ENCODE measurements at regions not wholly inside any gene's neighbourhood (a gene's known extent, or its start where the extent isn't known, plus 50 kb on each side); places are given as distances from the start of the nearest gene placed in this dataset.
"Not testable (repeated sequence)": the region's sequence is repeated elsewhere in the genome, so short reads cannot be mapped to it uniquely, and the experiment has no call there.

DNA sequence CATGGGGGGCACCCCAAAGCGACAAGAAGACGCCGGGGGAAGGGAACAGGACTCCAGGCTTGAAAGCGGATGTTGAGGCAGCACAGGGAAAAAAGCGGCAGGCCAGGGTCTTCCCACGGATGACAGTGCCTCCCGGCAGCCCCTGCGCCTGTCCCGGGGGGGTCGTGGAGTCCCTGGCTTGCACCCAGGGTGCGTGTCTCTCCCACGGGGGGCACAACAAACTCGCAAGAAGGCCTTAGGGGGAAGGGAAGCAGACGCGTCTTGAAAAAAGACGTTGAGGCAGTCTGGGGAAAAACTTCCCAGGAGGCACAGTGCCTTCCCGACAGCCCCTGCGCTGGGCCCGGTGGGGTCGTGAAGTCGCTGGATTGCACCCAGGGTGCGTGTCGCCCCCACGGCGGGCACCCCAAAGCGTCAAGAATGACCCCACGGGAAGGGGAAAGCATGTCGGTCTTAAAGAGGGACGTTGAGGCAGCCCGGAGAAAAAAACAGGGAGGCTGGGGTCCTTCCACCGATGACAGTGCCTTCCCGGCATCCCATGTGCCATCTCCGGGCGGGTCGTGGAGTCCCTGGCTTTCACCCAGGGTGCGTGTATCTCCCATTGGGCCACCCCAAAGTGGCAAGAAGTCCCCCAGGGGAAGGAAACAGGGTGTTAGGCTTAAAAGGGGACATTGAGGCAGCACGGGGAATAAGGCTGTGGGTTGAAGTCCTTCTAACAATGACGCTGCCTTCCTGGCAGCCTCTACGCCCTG is 159.9 kb upstream of the ALG10B start:
- H3K4me3 ChIP-seq (ENCODE audit: low read length): no peak overlapping the region
- no peak for DNase-seq (ENCODE audit: low read depth, low spot score)

GRCh38 chr12:38157274-38157932 is 159.2 kb upstream of the ALG10B start:
- no peak for DNase-seq (ENCODE audit: low read depth, low spot score)
- H3K4me3 ChIP-seq (ENCODE audit: low read length): no peak overlapping the region

GRCh38 chr12:38157933-38158401 is 158.6 kb upstream of the ALG10B start:
- H3K4me3 ChIP-seq (ENCODE audit: low read length): no peak overlapping the region
- DNase-seq (ENCODE audit: low read depth, low spot score): no peak

DNA sequence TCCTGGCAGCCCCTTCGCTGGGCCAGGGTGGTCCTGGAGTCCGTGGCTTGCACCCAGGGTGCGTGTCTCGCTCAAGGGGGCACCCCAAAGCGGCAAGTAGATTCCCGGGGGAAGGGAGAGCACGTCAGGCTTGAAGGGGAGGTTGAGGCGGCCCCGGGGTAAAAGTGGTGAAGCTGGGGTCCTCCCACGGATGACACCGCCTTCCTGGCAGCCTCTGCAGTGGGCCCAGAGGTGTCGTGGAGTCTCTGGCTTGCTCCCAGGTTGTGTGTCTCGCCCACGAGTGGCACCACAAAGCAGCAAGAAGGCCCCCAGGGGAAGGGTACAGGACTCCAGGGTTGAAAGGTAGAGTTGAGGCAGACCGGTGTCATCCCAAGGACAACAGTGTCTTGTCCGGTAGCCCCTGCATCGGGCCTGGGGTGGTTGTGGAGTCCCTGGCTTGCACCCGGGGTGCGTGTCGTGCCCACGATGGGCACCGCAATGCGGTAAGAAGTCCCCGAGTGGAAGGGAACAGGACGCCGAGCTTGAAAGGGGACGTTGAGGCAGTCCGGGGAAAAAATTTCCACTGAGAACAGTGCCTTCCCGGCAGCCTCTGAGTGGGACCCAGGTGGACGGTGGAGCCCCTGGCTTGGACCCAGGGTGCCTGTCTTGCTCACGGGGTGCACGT is 158.0 kb upstream of the ALG10B start:
- DNase-seq (ENCODE audit: low read depth, low spot score): no peak
- no peak overlapping the region for H3K4me3 ChIP-seq (ENCODE audit: low read length)

DNA sequence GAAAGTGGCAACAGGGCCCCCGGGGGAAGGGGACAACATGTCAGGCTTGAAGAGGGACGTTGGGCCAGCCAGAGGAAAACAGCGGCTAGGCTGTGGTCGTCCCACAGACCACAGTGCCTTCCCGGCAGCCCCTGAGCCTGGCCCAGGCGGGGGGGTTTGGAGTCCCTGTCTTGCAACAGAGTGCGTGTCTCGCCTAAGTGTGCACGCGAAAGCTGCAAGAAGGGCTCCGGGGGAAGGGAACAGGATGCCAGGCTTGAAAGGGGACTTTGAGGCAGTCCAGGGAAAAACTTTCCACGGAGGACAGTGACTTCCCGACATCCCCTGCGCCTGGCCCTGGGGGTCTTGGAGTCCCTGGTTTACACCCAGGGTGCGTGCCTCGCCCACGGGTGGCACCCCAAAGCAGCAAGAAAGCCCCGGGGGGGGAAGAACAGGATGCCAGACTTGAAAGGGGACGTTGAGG is 157.5 kb upstream of the ALG10B start:
- DNase-seq (ENCODE audit: low read depth, low spot score): peak; percentile 33
- no peak overlapping the region for H3K4me3 ChIP-seq (ENCODE audit: low read length)

- H3K4me3 ChIP-seq (ENCODE audit: low read length): no peak overlapping the region
- DNase-seq (ENCODE audit: low read depth, low spot score): no peak
These were observed 156.8 kb upstream of the ALG10B start for GRCh38 chr12:38159591-38160317.

- no peak overlapping the region for H3K4me3 ChIP-seq (ENCODE audit: low read length)
These were observed 156.1 kb upstream of the ALG10B start for GRCh38 chr12:38160318-38161122.

DNA sequence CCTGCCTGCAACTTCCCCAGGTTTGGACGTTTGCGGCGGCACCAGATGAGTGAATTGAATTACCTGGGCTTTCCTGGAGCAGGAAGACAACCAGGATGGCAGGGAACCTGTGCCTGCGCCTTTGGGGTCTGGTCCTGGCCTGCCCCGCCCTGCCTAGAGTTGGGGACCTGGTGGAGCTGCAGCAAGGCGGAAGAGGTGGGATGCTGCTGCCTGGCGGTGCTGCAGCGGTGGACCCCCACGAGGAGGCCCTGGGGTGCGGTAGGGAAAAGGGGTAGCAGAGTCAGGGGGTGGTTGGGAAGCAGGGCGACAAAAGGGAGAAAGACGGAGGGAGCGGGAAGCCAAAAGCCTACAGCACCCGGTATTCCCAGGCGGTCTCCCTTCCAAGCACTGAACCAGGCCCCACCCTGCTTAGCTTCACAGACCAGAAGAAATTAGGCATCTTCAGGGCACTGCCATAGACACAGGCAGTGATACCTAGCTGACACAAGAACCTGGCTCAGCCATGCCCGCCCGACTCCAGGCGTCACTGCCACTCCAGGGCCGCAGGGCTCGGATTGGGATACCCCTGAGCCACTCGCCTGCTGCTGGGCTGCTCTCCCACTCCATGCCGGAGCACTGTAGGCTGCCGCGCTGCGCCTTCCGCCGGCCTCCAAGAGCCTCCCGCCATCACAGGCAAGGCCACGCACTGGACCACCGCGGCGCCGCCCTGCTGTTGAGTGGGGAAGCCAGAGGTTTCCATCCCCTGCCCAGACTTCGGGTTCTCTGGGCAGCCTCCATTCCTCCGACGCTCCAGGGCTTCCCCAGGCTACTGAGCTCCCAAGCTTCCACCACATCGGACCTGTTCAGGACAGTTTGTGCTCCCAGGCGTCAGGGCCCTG is 155.2 kb upstream of the ALG10B start:
- DNase-seq (ENCODE audit: low read depth, low spot score): no peak
- H3K4me3 ChIP-seq (ENCODE audit: low read length): no peak overlapping the region

More at GRCh38 chr12:38160318-38161122, 156.1 kb upstream of the ALG10B start:
- DNase-seq (ENCODE audit: low read depth, low spot score): no peak

- DNase-seq (ENCODE audit: low read depth, low spot score): no peak
- H3K4me3 ChIP-seq (ENCODE audit: low read length): no peak overlapping the region
These were observed 154.6 kb upstream of the ALG10B start for GRCh38 chr12:38162013-38162412.

GRCh38 chr12:38162708-38163441 is 153.7 kb upstream of the ALG10B start:
- no peak overlapping the region for H3K4me3 ChIP-seq (ENCODE audit: low read length)

GRCh38 chr12:38163442-38163801 is 153.2 kb upstream of the ALG10B start:
- H3K4me3 ChIP-seq (ENCODE audit: low read length): no peak overlapping the region
- no peak for DNase-seq (ENCODE audit: low read depth, low spot score)

More at GRCh38 chr12:38162708-38163441, 153.7 kb upstream of the ALG10B start:
- no peak for DNase-seq (ENCODE audit: low read depth, low spot score)

- DNase-seq (ENCODE audit: low read depth, low spot score): no peak
- H3K4me3 ChIP-seq (ENCODE audit: low read length): no peak overlapping the region
These were observed 150.3 kb upstream of the ALG10B start for GRCh38 chr12:38166225-38166624.

DNA sequence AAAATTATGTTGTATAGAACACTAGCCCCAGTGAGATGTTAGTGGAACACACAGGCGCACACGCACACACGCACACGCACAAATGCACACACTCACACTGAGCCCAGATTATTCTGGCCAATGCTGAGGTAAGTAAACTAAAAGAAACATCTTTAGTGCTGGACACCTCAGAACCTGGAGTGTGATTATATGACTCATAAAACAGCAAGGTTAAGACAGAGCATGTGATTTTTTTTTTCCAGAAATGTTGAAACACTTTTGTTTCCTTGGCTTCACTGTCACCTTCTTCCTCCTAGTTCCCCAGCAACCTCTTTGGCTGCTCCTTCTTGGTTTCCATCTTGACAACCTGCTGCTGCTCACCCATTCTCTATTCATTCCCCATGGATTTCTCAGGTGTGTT is 141.0 kb upstream of the ALG10B start:
- H3K4me3 ChIP-seq (ENCODE audit: low read length): no peak overlapping the region
- no peak for DNase-seq (ENCODE audit: low read depth, low spot score)

GRCh38 chr12:38183617-38184016 is 133.0 kb upstream of the ALG10B start:
- peak; percentile 34 for DNase-seq (ENCODE audit: low read depth, low spot score)
- H3K4me3 ChIP-seq (ENCODE audit: low read length): not testable (repeated sequence)

DNA sequence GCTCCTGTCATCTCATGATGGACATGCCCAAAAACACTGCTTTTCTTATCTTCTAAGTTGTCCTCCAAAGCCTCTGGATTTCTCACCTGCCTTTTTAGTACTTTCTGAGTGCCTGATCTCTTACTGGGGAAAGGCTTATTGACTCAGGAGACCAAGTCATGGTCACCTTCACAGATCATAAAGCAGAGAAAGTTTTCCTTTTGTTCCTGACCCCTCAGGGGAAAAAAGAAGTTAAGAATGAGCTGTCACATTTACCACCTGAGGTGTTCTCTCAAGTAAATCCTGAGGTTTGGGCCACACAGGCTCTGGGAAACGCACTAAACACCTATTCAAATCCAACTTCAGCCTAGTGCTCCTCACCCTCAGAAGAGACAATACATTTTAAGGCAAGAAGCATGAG is 119.3 kb upstream of the ALG10B start:
- not testable (repeated sequence) for DNase-seq (ENCODE audit: low read depth, low spot score)

DNA sequence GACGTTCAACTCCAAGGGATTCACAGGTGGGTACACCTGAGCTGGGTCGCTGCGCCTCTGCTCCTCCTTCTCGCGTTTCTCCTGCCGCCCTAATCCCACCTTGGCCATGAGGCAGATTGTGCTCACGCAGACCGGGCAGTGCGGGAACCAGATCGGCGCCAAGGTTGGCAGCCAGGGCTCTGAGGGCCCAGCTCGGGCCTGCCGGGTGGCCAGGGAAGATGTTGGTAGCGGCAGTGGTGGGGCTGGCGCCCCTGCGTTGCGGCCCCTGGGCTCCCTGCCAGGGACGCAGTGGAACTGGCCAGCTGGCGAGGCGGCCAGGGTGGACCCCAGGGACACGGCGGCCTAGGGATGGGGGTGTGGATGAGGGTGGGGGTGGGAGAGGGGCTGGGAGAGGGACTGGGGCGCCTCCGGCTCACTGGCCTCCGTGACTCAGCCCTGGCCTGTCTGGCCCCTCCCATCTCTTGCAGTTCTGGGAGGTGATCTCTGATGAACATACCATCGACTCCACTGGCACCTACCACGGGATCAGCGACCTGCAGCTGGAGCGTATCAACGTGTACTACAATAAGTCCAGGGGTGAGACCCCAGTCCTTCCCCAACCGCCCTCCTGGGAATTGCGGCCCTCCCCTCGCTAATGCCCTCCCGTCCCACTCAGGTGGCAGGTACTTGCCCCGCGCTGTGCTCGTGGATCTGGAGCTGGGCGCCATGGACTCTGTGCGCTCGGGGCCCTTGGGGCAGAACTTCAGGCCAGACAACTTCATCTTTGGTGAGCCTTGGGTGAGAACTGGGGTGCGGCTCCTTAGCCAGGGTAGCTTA is 114.9 kb upstream of the ALG10B start:
- H3K4me3 ChIP-seq (ENCODE audit: low read length): no peak overlapping the region
- no peak for DNase-seq (ENCODE audit: low read depth, low spot score)

More for the DNA sequence above, 119.3 kb upstream of the ALG10B start:
- H3K4me3 ChIP-seq (ENCODE audit: low read length): not testable (repeated sequence)
